DOHH2 (cell line): ENCODE measurements at regions not wholly inside any gene's neighbourhood (a gene's known extent, or its start where the extent isn't known, plus 50 kb on each side); places are given as distances from the start of the nearest gene placed in this dataset.

Experiments used
- H3F3A ChIP-seq: fragments of 200-600 bp; sonication (generic), shearing (Covaris generic); 2 replicates; pipeline ENCODE4 v1.6.0; 2016; ENCODE audit warnings: antibody characterized with exemption, mild to moderate bottlenecking; ENCODE audit not compliant: control insufficient read depth, insufficient read depth
- H3K27ac ChIP-seq: fragments of 200-600 bp; sonication (generic); 2 replicates; pipeline ENCODE4 v1.5.1; 2014; ENCODE audit warnings: low read depth, mild to moderate bottlenecking, low read length, moderate library complexity
- H3K27me3 ChIP-seq: fragments of 200-600 bp; sonication (generic); 2 replicates; pipeline ENCODE4 v1.6.1; 2014; ENCODE audit warnings: mild to moderate bottlenecking, low read length, mixed read lengths; ENCODE audit not compliant: control insufficient read depth
- H3K36me3 ChIP-seq: fragments of 200-600 bp; sonication (generic); 2 replicates; pipeline ENCODE4 v1.6.1; 2014; ENCODE audit warnings: mild to moderate bottlenecking, low read length, moderate library complexity, mixed read lengths; ENCODE audit not compliant: control insufficient read depth
- H3K4me1 ChIP-seq: fragments of 200-600 bp; sonication (generic); 2 replicates; pipeline ENCODE4 v1.6.1; 2014; ENCODE audit warnings: mild to moderate bottlenecking, low read length, mixed read lengths; ENCODE audit not compliant: control insufficient read depth
- H3K4me2 ChIP-seq: fragments of 200-600 bp; sonication (generic); 2 replicates; pipeline ENCODE4 v1.6.0; 2014; ENCODE audit warnings: mild to moderate bottlenecking, low read length, moderate library complexity
- H3K4me3 ChIP-seq: fragments of 200-600 bp; sonication (generic); 2 replicates; pipeline ENCODE4 v1.5.1; 2014; ENCODE audit warnings: mild to moderate bottlenecking, low read length, mixed read lengths
- H3K79me2 ChIP-seq: fragments of 200-600 bp; sonication (generic); 2 replicates; pipeline ENCODE4 v1.6.1; 2014; ENCODE audit warnings: mild to moderate bottlenecking, low read length, mixed read lengths; ENCODE audit not compliant: control insufficient read depth
- H3K9me2 ChIP-seq: fragments of 200-600 bp; sonication (generic); replicated peaks from 2 replicates; pipeline ENCODE4 v1.6.1; 2014; ENCODE audit warnings: mild to moderate bottlenecking, low read length, mixed read lengths; ENCODE audit not compliant: control insufficient read depth
- H3K9me3 ChIP-seq: fragments of 200-600 bp; sonication (generic); 2 replicates; pipeline ENCODE4 v1.6.1; 2014; ENCODE audit warnings: antibody characterized with exemption, low read length, mixed read lengths; ENCODE audit not compliant: control insufficient read depth, insufficient read depth
- H4K20me1 ChIP-seq: fragments of 200-600 bp; sonication (generic); 2 replicates; pipeline ENCODE4 v1.6.0; 2014; ENCODE audit warnings: low read depth, mild to moderate bottlenecking, antibody characterized with exemption, low read length, moderate library complexity; ENCODE audit not compliant: control insufficient read depth, insufficient read depth
- CTCF ChIP-seq: fragments of 200-600 bp; sonication (generic); IDR thresholded peaks from one replicate; pipeline ENCODE4 v1.5.1; 2014; ENCODE audit warnings: antibody characterized with exemption, mild to moderate bottlenecking, low read depth, low read length; ENCODE audit not compliant: poor library complexity, severe bottlenecking
- EZH2phosphoT487 ChIP-seq: fragments of 200-600 bp; sonication (generic); IDR thresholded peaks from 2 replicates; pipeline ENCODE4 v1.6.1; 2017; ENCODE audit warnings: borderline replicate concordance, mild to moderate bottlenecking, antibody characterized with exemption, low read length, moderate library complexity, mixed read lengths

- Histone ChIP-seq H3K4me1 (no peaks in the 10 kb centered on the region), H3K9me3 (no peaks in the 10 kb centered on the region), H3F3A (no peaks in the 10 kb centered on the region), H3K36me3 (no peaks in the 10 kb centered on the region), H3K27me3 (no peaks in the 10 kb centered on the region), H3K4me3 (no peak overlapping the region), H3K27ac (no peak overlapping the region), H3K4me2 (no peak overlapping the region), H4K20me1 (no peaks in the 10 kb centered on the region), H3K79me2 (no peaks in the 10 kb centered on the region), H3K9me2 (no peaks in the 10 kb centered on the region)
- TF ChIP-seq EZH2phosphoT487: no peak
- no peak for TF ChIP-seq CTCF
Observed at GRCh38 chr17:53979991-53980390, 157.3 kb downstream of the KIF2B start.

DNA sequence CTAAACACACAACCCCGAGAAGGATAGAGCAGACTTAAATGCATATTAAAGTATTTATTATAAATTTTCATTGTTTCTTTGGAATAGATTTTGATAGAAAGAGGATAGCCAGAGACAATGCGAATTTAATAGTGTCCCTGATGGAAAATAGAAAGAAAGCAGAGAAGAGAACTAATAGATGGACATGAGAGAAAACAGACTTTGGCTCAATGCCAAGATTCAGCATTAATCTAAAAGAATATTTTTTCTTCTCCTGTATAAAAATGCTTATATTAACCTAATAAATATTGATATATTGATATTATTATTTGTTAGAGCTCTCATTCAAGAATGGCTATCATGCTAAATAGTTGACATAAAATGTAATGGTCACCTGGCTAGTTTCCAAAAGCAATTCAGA is 173.4 kb downstream of the KIF2B start:
- no peaks in the 10 kb centered on the region for H3F3A ChIP-seq
- no peaks in the 10 kb centered on the region for H3K79me2 ChIP-seq
- no peaks in the 10 kb centered on the region for H3K36me3 ChIP-seq
- H3K27me3 ChIP-seq: no peaks in the 10 kb centered on the region
- no peaks in the 10 kb centered on the region for H3K9me3 ChIP-seq
- H3K4me3 ChIP-seq: no peak overlapping the region
- TF ChIP-seq EZH2phosphoT487: no peak
- TF ChIP-seq CTCF: no peak
- H3K4me2 ChIP-seq: no peak overlapping the region
- no peaks in the 10 kb centered on the region for H3K9me2 ChIP-seq
- H3K4me1 ChIP-seq: no peaks in the 10 kb centered on the region
- no peaks in the 10 kb centered on the region for H4K20me1 ChIP-seq
- H3K27ac ChIP-seq: no peak overlapping the region

- TF ChIP-seq EZH2phosphoT487: no peak
- TF ChIP-seq CTCF: no peak
- no peaks in the 10 kb centered on the region for H3F3A ChIP-seq
Observed at GRCh38 chr17:53996890-53997289, 174.2 kb downstream of the KIF2B start.

DNA sequence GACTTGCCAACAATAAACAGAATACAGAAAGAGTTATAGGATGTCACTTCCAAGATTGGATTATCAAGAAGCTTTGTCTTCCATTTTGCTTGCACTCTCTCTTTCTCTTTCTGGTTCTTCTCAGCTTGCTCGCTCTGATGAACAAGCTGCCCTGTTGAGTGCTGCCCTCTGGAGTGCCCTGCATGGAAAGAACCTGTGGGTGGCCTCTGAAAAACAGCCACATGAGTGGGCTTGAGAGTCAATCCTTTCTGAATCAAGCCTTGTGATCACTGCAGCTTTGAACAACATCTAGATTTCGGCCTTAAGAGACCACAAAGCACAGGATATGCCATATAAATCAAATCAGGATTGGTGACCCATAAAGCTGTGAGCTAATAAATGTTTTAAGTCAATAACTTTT is 185.1 kb downstream of the KIF2B start:
- Histone ChIP-seq H3F3A (no peaks in the 10 kb centered on the region), H3K27me3 (no peaks in the 10 kb centered on the region), H3K36me3 (no peaks in the 10 kb centered on the region), H3K4me3 (no peak overlapping the region), H3K79me2 (no peaks in the 10 kb centered on the region), H3K9me2 (no peaks in the 10 kb centered on the region), H3K9me3 (no peaks in the 10 kb centered on the region), H3K4me2 (no peak overlapping the region), H3K4me1 (no peaks in the 10 kb centered on the region), H3K27ac (no peak overlapping the region), H4K20me1 (no peaks in the 10 kb centered on the region)
- TF ChIP-seq EZH2phosphoT487 (no peak), CTCF (no peak)

More at GRCh38 chr17:53996890-53997289, 174.2 kb downstream of the KIF2B start:
- Histone ChIP-seq H3K4me2 (no peak overlapping the region), H3K27ac (no peak overlapping the region), H3K9me2 (no peaks in the 10 kb centered on the region; the same call in 1 of the 2 replicates), H3K9me3 (no peaks in the 10 kb centered on the region), H3K4me3 (no peak overlapping the region), H3K79me2 (no peaks in the 10 kb centered on the region), H4K20me1 (no peaks in the 10 kb centered on the region), H3K4me1 (no peaks in the 10 kb centered on the region), H3K36me3 (no peaks in the 10 kb centered on the region), H3K27me3 (no peaks in the 10 kb centered on the region)
